ENCODE measurements at regions not wholly inside any gene's neighbourhood (a gene's known extent, or its start where the extent isn't known, plus 50 kb on each side); places are given as distances from the start of the nearest gene placed in this dataset.
"Not testable (repeated sequence)": the region's sequence is repeated elsewhere in the genome, so short reads cannot be mapped to it uniquely, and the experiment has no call there.

- TF ChIP-seq, protein P1, sequence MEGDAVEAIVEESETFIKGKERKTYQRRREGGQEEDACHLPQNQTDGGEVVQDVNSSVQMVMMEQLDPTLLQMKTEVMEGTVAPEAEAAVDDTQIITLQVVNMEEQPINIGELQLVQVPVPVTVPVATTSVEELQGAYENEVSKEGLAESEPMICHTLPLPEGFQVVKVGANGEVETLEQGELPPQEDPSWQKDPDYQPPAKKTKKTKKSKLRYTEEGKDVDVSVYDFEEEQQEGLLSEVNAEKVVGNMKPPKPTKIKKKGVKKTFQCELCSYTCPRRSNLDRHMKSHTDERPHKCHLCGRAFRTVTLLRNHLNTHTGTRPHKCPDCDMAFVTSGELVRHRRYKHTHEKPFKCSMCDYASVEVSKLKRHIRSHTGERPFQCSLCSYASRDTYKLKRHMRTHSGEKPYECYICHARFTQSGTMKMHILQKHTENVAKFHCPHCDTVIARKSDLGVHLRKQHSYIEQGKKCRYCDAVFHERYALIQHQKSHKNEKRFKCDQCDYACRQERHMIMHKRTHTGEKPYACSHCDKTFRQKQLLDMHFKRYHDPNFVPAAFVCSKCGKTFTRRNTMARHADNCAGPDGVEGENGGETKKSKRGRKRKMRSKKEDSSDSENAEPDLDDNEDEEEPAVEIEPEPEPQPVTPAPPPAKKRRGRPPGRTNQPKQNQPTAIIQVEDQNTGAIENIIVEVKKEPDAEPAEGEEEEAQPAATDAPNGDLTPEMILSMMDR (IDR thresholded peaks at IDR 0.05; ENCODE audit: insufficient read depth, low read length, poor library complexity, severe bottlenecking) = no peak
- no peak for DNase-seq (ENCODE audit: extremely low read depth, insufficient read length)
Observed at GRCh38 chr4:34323549-34324320, 1920.6 kb downstream of the ARAP2 start.

DNA sequence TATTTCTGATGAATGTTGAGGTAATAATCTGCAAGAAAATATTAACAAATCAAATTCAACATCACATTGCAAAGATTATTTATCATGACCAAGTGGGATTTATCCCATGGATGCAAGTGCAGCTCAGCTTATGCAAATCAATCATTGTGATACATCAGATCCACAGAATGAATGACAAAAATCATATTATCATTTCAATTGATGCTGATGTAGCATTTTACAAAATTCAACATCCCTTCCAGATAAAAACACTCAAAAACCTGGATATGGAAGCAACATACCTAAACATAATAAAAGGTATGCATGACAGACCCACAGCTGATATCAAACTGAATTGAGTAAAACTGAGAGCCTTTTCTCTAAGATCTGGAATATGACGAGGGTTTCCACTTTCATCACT lies 1915.4 kb downstream of the ARAP2 start:
- no peak overlapping the region for H3K4me3 ChIP-seq (replicated peaks; ENCODE audit: low read depth, low read length)
- H3K27me3 ChIP-seq (replicated peaks; ENCODE audit: control insufficient read depth, insufficient read depth, low read length) = no peaks in the 10 kb centered on the region
- TF ChIP-seq, protein P1 (IDR thresholded peaks at IDR 0.05; ENCODE audit: insufficient read depth, low read length, poor library complexity, severe bottlenecking) = no peak
- DNase-seq (ENCODE audit: extremely low read depth, insufficient read length) = no peak
- no peaks in the 10 kb centered on the region for H3K36me3 ChIP-seq (ENCODE audit: control insufficient read depth, insufficient read depth, low read length)

More at GRCh38 chr4:34323549-34324320, 1920.6 kb downstream of the ARAP2 start:
- Histone ChIP-seq H3K36me3 (ENCODE audit: control insufficient read depth, insufficient read depth, low read length) (no peaks in the 10 kb centered on the region), H3K27me3 (replicated peaks; ENCODE audit: control insufficient read depth, insufficient read depth, low read length) (no peaks in the 10 kb centered on the region), H3K4me3 (replicated peaks; ENCODE audit: low read depth, low read length) (no peak overlapping the region)

GRCh38 chr4:34335156-34335555 lies 1909.2 kb downstream of the ARAP2 start:
- H3K4me3 ChIP-seq (replicated peaks; ENCODE audit: low read depth, low read length); H3K36me3 ChIP-seq (ENCODE audit: control insufficient read depth, insufficient read depth, low read length); H3K27me3 ChIP-seq (replicated peaks; ENCODE audit: control insufficient read depth, insufficient read depth, low read length); DNase-seq (ENCODE audit: extremely low read depth, insufficient read length): not testable (repeated sequence)

- H3K27me3 ChIP-seq (replicated peaks; ENCODE audit: control insufficient read depth, insufficient read depth, low read length); DNase-seq (ENCODE audit: extremely low read depth, insufficient read length); H3K36me3 ChIP-seq (ENCODE audit: control insufficient read depth, insufficient read depth, low read length); H3K4me3 ChIP-seq (replicated peaks; ENCODE audit: low read depth, low read length): not testable (repeated sequence)
Observed at GRCh38 chr4:34335556-34335955, 1908.8 kb downstream of the ARAP2 start.

- TF ChIP-seq, protein P1 (IDR thresholded peaks at IDR 0.05; ENCODE audit: insufficient read depth, low read length, poor library complexity, severe bottlenecking) = no peak
- no peaks in the 10 kb centered on the region for H3K27me3 ChIP-seq (replicated peaks; ENCODE audit: control insufficient read depth, insufficient read depth, low read length)
- no peak overlapping the region for H3K4me3 ChIP-seq (replicated peaks; ENCODE audit: low read depth, low read length)
- no peaks in the 10 kb centered on the region for H3K36me3 ChIP-seq (ENCODE audit: control insufficient read depth, insufficient read depth, low read length)
- no peak for DNase-seq (ENCODE audit: extremely low read depth, insufficient read length)
Observed at GRCh38 chr4:34362654-34363053, 1881.7 kb downstream of the ARAP2 start.

- Histone ChIP-seq H3K36me3 (ENCODE audit: control insufficient read depth, insufficient read depth, low read length) (no peaks in the 10 kb centered on the region), H3K27me3 (replicated peaks; ENCODE audit: control insufficient read depth, insufficient read depth, low read length) (no peaks in the 10 kb centered on the region), H3K4me3 (replicated peaks; ENCODE audit: low read depth, low read length) (no peak overlapping the region)
- TF ChIP-seq, protein P1 (IDR thresholded peaks at IDR 0.05; ENCODE audit: insufficient read depth, low read length, poor library complexity, severe bottlenecking) = no peak
- DNase-seq (ENCODE audit: extremely low read depth, insufficient read length) = no peak
Observed at GRCh38 chr4:34363842-34364241, 1880.5 kb downstream of the ARAP2 start.

GRCh38 chr4:34365946-34366345 lies 1878.4 kb downstream of the ARAP2 start:
- TF ChIP-seq, protein P1 (IDR thresholded peaks at IDR 0.05; ENCODE audit: insufficient read depth, low read length, poor library complexity, severe bottlenecking) = no peak
- no peak for DNase-seq (ENCODE audit: extremely low read depth, insufficient read length)
- Histone ChIP-seq H3K36me3 (ENCODE audit: control insufficient read depth, insufficient read depth, low read length) (no peaks in the 10 kb centered on the region), H3K27me3 (replicated peaks; ENCODE audit: control insufficient read depth, insufficient read depth, low read length) (no peaks in the 10 kb centered on the region), H3K4me3 (replicated peaks; ENCODE audit: low read depth, low read length) (no peak overlapping the region)
